ENCODE measurements at regions not wholly inside any gene's neighbourhood (a gene's known extent, or its start where the extent isn't known, plus 50 kb on each side); places are given as distances from the start of the nearest gene placed in this dataset.

DNA sequence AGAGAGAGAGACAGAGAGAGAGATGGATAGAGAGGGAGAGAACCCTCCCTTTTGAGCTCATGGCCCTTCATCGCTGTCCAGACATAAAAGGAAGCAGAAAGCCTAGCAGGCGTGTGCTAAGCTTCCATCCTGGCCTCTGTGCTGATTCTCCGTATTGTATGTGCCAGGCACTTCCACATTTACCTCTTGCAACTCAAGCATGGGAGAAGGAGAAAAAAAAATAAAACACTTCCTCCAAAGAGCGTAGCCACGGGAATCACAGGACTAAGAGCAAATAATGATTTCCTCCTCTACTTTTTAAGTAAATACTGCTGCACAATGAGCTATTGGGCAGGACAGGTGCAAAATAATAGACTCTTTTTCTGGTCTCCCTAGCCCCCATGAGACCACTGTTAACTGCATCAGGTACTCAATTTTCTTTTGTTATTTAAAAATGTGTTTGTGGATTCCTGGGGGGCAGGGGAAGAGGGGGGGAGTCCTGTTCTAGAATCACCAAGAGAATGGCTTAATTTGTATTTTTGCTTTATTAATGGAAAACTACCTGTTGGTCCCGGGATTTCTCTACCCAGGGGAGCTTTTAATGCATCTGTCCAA is 154.3 kb downstream of the NXPE2 start:
- TF ChIP-seq CTCF (IDR thresholded peaks at IDR 0.05; ENCODE audit: low read depth, low read length): no peak
- no peak for TF ChIP-seq EZH2phosphoT487 (IDR thresholded peaks at IDR 0.05; ENCODE audit: low read depth)
